ENCODE measurements at regions not wholly inside any gene's neighbourhood (a gene's known extent, or its start where the extent isn't known, plus 50 kb on each side); places are given as distances from the start of the nearest gene placed in this dataset.

GRCh38 chr7:97466071-97466470 is 265.8 kb upstream of the TAC1 start:
- TF ChIP-seq POLR2A (IDR thresholded peaks at IDR 0.05; ENCODE audit: low read length) = no peak
- TF ChIP-seq GATA1 (IDR thresholded peaks at IDR 0.05; ENCODE audit: low read depth, low read length) = no peak
